DMS79 treated with DMSO at 0.1 percent for 48 hours (cell line): ENCODE measurements at regions not wholly inside any gene's neighbourhood (a gene's known extent, or its start where the extent isn't known, plus 50 kb on each side); places are given as distances from the start of the nearest gene placed in this dataset.
"Not testable (repeated sequence)": the region's sequence is repeated elsewhere in the genome, so short reads cannot be mapped to it uniquely, and the experiment has no call there.

Experiments
- DNase-seq: peaks from one replicate; lab custom pipeline; 2025; lab: John Stamatoyannopoulos, UW

- no peak for DNase-seq
Measured at GRCh38 chr9:31958572-31958971, 425.9 kb upstream of the ACO1 start.

- no peak for DNase-seq
Measured at GRCh38 chr9:31969552-31969951, 414.9 kb upstream of the ACO1 start.

GRCh38 chr9:31983895-31984294 is 400.5 kb upstream of the ACO1 start:
- DNase-seq, result no peak

- DNase-seq, result no peak
Measured at GRCh38 chr9:31996331-31996730, 388.1 kb upstream of the ACO1 start.

GRCh38 chr9:32004431-32005076 is 379.9 kb upstream of the ACO1 start:
- no peak for DNase-seq

- no peak for DNase-seq
Measured at GRCh38 chr9:32010322-32010721, 374.1 kb upstream of the ACO1 start.

GRCh38 chr9:32011049-32011448 is 373.4 kb upstream of the ACO1 start:
- DNase-seq, result no peak

- no peak for DNase-seq
Measured at GRCh38 chr9:32015795-32016194, 368.6 kb upstream of the ACO1 start.

GRCh38 chr9:32045513-32045912 is 338.9 kb upstream of the ACO1 start:
- DNase-seq, result no peak

GRCh38 chr9:32067261-32067660 is 317.2 kb upstream of the ACO1 start:
- no peak for DNase-seq

GRCh38 chr9:32069169-32069813 is 315.2 kb upstream of the ACO1 start:
- DNase-seq, result no peak

- no peak for DNase-seq
Measured at GRCh38 chr9:32069969-32070368, 314.5 kb upstream of the ACO1 start.

- DNase-seq, result no peak
Measured at GRCh38 chr9:32072570-32072969, 311.9 kb upstream of the ACO1 start.

GRCh38 chr9:32092031-32092430 is 292.4 kb upstream of the ACO1 start:
- DNase-seq, result no peak

GRCh38 chr9:32117291-32117690 is 267.2 kb upstream of the ACO1 start:
- no peak for DNase-seq

- no peak for DNase-seq
Measured at GRCh38 chr9:32128546-32128945, 255.9 kb upstream of the ACO1 start.

GRCh38 chr9:32130709-32131108 is 253.7 kb upstream of the ACO1 start:
- DNase-seq, result not testable (repeated sequence)

GRCh38 chr9:32136700-32137339 is 247.6 kb upstream of the ACO1 start:
- no peak for DNase-seq

- DNase-seq, result no peak
Measured at GRCh38 chr9:32142074-32142473, 242.4 kb upstream of the ACO1 start.

GRCh38 chr9:32148553-32148952 is 235.9 kb upstream of the ACO1 start:
- not testable (repeated sequence) for DNase-seq

GRCh38 chr9:32161209-32161608 is 223.2 kb upstream of the ACO1 start:
- no peak for DNase-seq

GRCh38 chr9:32161720-32162119 is 222.7 kb upstream of the ACO1 start:
- DNase-seq, result no peak

GRCh38 chr9:32166316-32166715 is 218.1 kb upstream of the ACO1 start:
- not testable (repeated sequence) for DNase-seq

GRCh38 chr9:32171339-32171738 is 213.1 kb upstream of the ACO1 start:
- DNase-seq, result no peak
